ACC112 (cell line): ENCODE measurements at regions not wholly inside any gene's neighbourhood (a gene's known extent, or its start where the extent isn't known, plus 50 kb on each side); places are given as distances from the start of the nearest gene placed in this dataset.

Experiments used
- H2AFZ ChIP-seq: fragments of 200-600 bp; sonication (generic); one replicate; pipeline ENCODE4 v1.6.0; 2017; ENCODE audit warnings: antibody characterized with exemption, low read length; ENCODE audit not compliant: unreplicated experiment
- H3K27ac ChIP-seq: fragments of 200-600 bp; sonication (generic); 2 replicates; pipeline ENCODE4 v1.5.1; 2014; ENCODE audit warnings: low read depth, mild to moderate bottlenecking, antibody characterized with exemption, low read length, moderate library complexity
- H3K27me3 ChIP-seq: fragments of 200-600 bp; sonication (generic); 2 replicates; pipeline ENCODE4 v1.6.1; 2014; ENCODE audit warnings: mild to moderate bottlenecking, antibody characterized with exemption, low read length, moderate library complexity, mixed read lengths; ENCODE audit not compliant: insufficient read depth
- H3K36me3 ChIP-seq: fragments of 200-600 bp; sonication (generic); 2 replicates; pipeline ENCODE4 v1.6.1; 2016; ENCODE audit warnings: mild to moderate bottlenecking, antibody characterized with exemption, low read length, moderate library complexity, mixed read lengths; ENCODE audit not compliant: insufficient read depth
- H3K4me1 ChIP-seq: fragments of 200-600 bp; sonication (generic); one replicate; pipeline ENCODE4 v1.6.1; 2016; ENCODE audit warnings: low read length, mixed read lengths; ENCODE audit not compliant: insufficient read depth, unreplicated experiment, control insufficient read depth
- H3K4me3 ChIP-seq: fragments of 200-600 bp; sonication (generic); 2 replicates; pipeline ENCODE4 v1.5.1; 2014; ENCODE audit warnings: mild to moderate bottlenecking, low read depth, low read length
- H3K79me2 ChIP-seq: fragments of 200-600 bp; sonication (generic); one replicate; pipeline ENCODE4 v1.6.0; 2016; ENCODE audit warnings: low read length; ENCODE audit not compliant: control insufficient read depth, unreplicated experiment, insufficient read depth

DNA sequence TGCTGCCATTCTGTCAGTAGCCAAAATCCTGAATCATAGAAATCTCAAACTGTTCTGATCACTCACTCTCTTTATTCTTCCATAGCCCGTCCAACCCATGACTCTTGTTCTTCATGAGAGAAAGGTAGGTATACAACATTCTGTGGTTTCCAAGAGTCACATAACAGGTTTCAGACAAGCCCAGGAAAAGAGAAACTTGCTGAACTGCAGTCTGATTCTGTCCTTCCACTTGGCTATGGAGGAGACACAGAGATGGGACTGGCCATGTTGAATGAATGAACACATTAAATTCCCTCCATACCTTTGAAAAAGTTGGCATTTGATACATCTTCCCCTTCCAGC, 880.2 kb upstream of the CELF4 start:
- no peaks in the 10 kb centered on the region for H3K27me3 ChIP-seq
- H3K36me3 ChIP-seq, result no peaks in the 10 kb centered on the region
- no peak overlapping the region for H3K4me3 ChIP-seq
- H2AFZ ChIP-seq, result no peak overlapping the region
- no peaks in the 10 kb centered on the region for H3K4me1 ChIP-seq
- no peaks in the 10 kb centered on the region for H3K79me2 ChIP-seq
- no peak overlapping the region for H3K27ac ChIP-seq

DNA sequence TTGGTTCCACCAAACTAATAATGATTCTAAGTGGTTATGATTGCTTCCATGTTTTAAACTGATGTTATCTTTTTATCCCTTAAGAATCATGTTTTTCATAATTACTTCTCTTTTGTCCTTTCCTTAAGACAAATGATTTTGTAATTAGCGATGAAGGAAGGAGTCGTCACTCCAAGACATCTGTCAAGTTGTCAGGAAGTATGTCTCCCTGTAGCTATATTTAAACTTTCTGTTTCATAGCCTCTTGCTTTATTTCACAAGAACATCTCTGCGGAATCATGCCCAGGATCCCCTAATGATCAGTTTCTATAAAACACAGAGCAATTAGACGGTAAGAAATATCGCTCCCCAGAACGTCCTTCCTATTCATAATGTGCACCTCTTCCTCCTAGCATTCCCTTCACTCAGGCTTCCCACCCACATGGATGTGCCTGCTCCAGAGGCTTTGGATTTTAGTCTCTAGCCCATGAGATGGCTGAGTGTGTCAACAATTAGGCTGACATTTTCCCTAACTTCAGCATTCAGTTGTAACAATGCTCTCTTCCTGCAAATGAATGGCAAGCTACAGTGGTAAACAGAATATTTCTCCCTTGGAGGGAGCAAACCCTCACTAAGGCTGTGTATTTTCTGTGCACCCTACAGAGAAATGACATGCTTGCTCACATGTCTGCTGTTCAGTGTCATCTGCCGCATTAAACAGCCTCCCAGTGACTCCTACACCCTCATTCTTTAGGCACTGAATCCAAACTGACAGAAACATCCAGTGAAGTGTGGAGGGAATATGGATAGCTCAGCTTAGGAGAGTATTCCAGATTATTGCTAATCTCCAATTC, 879.6 kb upstream of the CELF4 start:
- no peaks in the 10 kb centered on the region for H3K36me3 ChIP-seq
- no peaks in the 10 kb centered on the region for H3K27me3 ChIP-seq
- no peak overlapping the region for H3K27ac ChIP-seq
- no peak overlapping the region for H2AFZ ChIP-seq
- H3K4me3 ChIP-seq, result no peak overlapping the region
- H3K4me1 ChIP-seq, result no peaks in the 10 kb centered on the region
- no peaks in the 10 kb centered on the region for H3K79me2 ChIP-seq

DNA sequence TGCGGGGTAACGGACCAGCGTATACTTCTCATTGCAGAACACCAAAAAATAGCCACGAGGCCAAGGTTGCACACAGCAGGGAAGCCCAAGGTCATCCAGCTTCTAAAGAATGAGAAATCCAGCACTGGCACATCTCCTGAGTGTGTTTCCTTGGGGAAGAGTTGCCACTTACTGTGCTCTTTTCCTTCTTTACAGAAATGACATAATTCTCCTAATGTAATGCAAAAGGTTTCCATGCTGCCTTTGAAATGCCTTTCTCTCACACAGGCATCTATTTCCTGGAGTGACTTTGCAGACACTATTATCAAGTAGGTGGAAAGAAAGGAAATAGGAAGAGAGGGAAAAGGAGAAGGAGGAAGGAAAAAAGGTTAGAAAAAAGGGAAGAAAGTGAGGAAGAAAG, 862.1 kb upstream of the CELF4 start:
- no peak overlapping the region for H3K27ac ChIP-seq
- H3K4me3 ChIP-seq, result no peak overlapping the region

DNA sequence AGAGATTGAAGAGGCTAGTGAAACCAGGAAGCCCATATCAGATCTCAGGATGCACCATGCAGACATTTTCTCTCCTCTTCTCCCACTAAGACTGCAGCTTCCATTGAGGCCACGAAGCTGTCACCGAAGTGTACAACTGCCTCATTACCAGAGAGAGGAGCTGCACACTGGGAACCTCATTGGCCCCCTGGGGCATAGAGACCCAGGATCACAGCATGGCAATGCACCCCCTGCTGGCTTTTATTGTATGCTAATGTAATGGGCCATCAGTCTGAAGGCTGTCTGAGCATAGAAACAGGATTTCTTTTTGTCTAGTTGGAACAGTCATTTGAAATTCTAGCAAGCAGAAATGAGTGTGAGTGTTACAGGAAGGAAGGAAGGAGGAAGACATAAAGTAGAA, 861.6 kb upstream of the CELF4 start:
- Histone ChIP-seq H3K27me3 (no peaks in the 10 kb centered on the region), H3K4me3 (no peak overlapping the region), H3K4me1 (no peaks in the 10 kb centered on the region), H3K27ac (no peak overlapping the region), H3K36me3 (no peaks in the 10 kb centered on the region), H3K79me2 (no peaks in the 10 kb centered on the region), H2AFZ (no peak overlapping the region)

More for the DNA sequence above, 862.1 kb upstream of the CELF4 start:
- H2AFZ ChIP-seq, result no peak overlapping the region
- no peaks in the 10 kb centered on the region for H3K36me3 ChIP-seq
- no peaks in the 10 kb centered on the region for H3K4me1 ChIP-seq
- no peaks in the 10 kb centered on the region for H3K79me2 ChIP-seq
- no peaks in the 10 kb centered on the region for H3K27me3 ChIP-seq

DNA sequence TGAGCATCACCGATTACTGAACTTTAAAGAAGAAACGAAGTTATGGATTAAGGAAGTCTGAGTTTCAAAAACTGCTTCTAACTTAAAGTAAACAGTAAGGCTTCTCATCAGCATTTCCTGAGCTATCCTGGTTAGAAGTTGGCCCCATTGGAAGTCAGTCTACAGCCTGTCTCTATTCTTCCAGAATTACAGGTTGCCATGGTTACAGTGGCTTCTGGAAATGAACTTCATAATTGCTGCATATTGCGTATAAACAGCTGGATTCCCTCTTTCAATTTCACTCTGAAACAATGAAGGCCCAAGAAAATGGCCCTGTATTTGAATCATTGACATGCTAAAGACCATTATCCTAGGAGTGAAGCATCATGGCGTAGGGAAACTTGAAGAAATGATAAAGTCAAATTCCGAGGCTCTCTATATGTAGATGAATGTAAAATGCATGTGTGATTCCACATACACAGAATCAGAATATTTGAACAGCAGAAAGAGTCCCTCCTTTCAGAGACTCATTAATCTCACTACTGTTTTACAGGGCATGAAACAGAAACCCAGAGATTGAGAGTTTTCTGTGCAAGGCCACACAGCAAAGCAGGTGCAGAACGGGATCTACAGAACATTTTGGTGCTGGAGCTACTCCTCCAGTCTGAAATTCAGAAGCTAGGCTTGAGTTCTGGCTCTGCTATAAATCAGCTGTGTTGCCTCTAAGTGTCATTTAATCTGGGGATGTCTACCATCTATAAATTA, 856.4 kb upstream of the CELF4 start:
- no peaks in the 10 kb centered on the region for H3K27me3 ChIP-seq
- no peak overlapping the region for H2AFZ ChIP-seq
- no peaks in the 10 kb centered on the region for H3K79me2 ChIP-seq
- no peak overlapping the region for H3K27ac ChIP-seq
- no peaks in the 10 kb centered on the region for H3K36me3 ChIP-seq
- no peak overlapping the region for H3K4me3 ChIP-seq
- H3K4me1 ChIP-seq, result no peaks in the 10 kb centered on the region

DNA sequence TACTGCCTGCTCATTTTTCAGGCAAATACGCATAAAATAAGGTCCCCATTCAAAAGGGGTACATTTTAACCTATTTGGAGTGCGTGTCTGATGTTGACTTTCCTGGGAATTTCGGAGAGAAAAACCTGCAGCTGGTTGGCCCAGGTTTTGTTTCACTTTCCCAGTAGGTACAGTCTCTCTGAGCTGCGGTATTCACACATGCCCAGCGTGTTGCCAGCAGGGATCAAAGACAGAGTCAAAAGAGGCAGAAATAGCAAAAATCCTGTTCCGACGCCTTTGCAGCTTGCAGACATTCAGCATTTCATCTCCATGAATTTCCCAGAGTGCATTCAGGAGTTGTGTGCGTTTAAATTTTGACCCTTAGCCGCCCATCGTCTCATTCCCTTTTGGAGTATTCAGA, 855.4 kb upstream of the CELF4 start:
- H2AFZ ChIP-seq, result no peak overlapping the region
- no peaks in the 10 kb centered on the region for H3K79me2 ChIP-seq
- no peak overlapping the region for H3K4me3 ChIP-seq
- H3K4me1 ChIP-seq, result no peaks in the 10 kb centered on the region
- no peaks in the 10 kb centered on the region for H3K27me3 ChIP-seq
- no peak overlapping the region for H3K27ac ChIP-seq
- H3K36me3 ChIP-seq, result no peaks in the 10 kb centered on the region

DNA sequence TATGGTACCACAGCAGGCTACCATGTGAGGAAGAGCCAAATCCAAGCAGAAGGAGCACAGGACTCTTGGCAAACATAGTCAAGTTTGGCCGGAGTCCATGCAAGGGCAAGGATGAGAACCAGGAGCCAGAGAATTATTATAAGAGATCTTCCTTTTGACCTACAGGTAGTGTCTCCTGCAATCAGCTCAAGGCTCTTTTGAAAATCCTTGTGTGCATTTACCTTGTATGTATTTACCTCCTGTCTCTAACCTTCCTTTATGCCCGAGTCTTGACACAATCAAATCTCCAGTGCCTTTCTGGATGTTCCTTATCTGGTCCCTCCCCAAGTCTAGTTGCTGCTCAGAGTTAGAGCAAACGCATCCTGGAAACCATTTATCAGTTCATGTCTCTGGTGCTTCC, 855.0 kb upstream of the CELF4 start:
- Histone ChIP-seq H3K4me3 (no peak overlapping the region), H3K27ac (no peak overlapping the region), H3K36me3 (no peaks in the 10 kb centered on the region), H3K27me3 (no peaks in the 10 kb centered on the region), H2AFZ (no peak overlapping the region), H3K4me1 (no peaks in the 10 kb centered on the region), H3K79me2 (no peaks in the 10 kb centered on the region)

DNA sequence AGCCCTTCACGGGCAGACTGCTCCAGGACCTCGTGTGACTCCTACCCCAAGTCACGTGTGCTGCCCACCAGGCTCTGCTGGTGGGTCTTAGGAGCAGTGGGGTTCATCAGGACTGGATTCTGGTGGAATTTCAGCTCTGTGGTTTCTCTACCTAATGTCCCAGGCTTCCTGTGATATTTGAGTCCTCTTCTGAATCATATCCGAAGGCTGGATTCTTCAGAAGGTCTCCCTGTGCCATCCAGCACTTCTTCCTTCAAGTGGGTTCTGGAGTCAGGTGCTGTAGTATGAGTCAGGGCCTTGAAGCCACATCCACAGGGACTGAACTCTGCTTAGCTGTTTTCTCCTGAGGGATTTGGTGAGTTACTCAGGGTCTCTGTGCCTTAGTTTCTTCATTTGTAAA, 850.2 kb upstream of the CELF4 start:
- H3K36me3 ChIP-seq, result no peaks in the 10 kb centered on the region
- no peaks in the 10 kb centered on the region for H3K4me1 ChIP-seq

DNA sequence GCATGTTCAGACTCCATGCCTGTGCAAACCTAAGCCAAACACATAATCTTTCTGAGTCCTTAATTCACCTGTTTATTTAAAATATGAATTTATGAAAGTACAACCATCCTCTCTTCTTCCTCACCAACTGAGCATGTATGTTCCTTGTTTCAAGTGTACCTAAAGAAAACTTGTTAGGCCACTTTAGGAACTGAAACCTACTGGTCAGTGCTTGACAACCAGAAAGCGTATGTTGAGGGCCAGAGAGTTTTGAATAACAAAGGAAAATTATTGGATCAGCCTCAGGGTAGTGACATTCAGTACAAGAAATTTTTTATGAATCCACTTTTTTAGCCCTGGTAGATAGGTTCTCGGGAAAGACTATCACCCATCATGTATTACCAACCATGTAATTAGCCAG, 847.6 kb upstream of the CELF4 start:
- H3K4me3 ChIP-seq, result no peak overlapping the region
- no peaks in the 10 kb centered on the region for H3K27me3 ChIP-seq
- no peaks in the 10 kb centered on the region for H3K79me2 ChIP-seq
- no peaks in the 10 kb centered on the region for H3K4me1 ChIP-seq
- H2AFZ ChIP-seq, result no peak overlapping the region
- H3K27ac ChIP-seq, result no peak overlapping the region
- H3K36me3 ChIP-seq, result no peaks in the 10 kb centered on the region

More for the DNA sequence above, 850.2 kb upstream of the CELF4 start:
- Histone ChIP-seq H3K27ac (no peak overlapping the region), H3K27me3 (no peaks in the 10 kb centered on the region), H2AFZ (no peak overlapping the region), H3K4me3 (no peak overlapping the region), H3K79me2 (no peaks in the 10 kb centered on the region)

DNA sequence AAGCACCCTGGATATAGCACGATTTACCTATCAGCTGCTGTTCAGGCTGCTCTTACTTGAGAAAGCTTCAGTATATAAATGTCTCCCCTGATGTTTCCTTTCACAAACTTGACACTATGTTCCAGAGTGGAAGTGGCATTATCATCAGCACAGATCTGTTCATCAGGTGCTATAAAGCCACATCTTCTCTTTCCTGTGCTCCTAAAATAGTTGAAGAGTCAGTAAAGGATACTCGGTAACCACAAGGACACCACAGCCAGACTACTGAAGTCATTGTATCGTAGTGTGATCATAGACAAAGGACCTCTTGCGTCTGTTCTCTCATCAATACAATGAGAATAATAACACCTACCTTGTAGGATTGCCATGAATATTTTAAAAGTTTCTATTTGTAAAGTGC, 841.0 kb upstream of the CELF4 start:
- H3K79me2 ChIP-seq, result no peaks in the 10 kb centered on the region
- no peaks in the 10 kb centered on the region for H3K4me1 ChIP-seq
- H3K27me3 ChIP-seq, result no peaks in the 10 kb centered on the region
- H3K27ac ChIP-seq, result no peak overlapping the region
- no peak overlapping the region for H2AFZ ChIP-seq
- no peak overlapping the region for H3K4me3 ChIP-seq
- H3K36me3 ChIP-seq, result no peaks in the 10 kb centered on the region

DNA sequence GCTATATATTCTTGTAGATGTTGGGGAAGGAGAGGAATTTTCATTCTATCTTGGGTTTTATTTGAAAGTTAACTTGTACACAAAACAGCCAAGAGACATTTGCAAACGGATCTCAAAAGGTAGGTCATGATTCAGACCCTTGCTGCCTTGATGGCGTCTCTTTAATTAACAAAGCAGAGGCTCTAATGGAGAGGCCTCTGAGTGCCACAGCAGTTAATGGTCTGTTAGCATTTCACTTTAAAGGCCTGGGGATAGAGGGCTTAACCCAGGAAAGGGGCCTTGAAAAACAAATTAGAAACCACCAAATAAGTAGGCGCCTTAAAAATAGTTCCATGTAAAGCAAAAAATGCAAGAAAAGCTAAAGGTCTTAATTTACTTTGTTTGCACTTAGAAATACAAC, 836.9 kb upstream of the CELF4 start:
- no peaks in the 10 kb centered on the region for H3K36me3 ChIP-seq
- H3K27ac ChIP-seq, result no peak overlapping the region
- H3K27me3 ChIP-seq, result no peaks in the 10 kb centered on the region
- H3K4me1 ChIP-seq, result no peaks in the 10 kb centered on the region
- no peaks in the 10 kb centered on the region for H3K79me2 ChIP-seq
- no peak overlapping the region for H2AFZ ChIP-seq
- H3K4me3 ChIP-seq, result no peak overlapping the region
